PC-3 (cell line): ENCODE measurements at regions not wholly inside any gene's neighbourhood (a gene's known extent, or its start where the extent isn't known, plus 50 kb on each side); places are given as distances from the start of the nearest gene placed in this dataset.

ENCODE experiments used
- EZH2 ChIP-seq: fragments of 300-600 bp; sonication (generic); IDR thresholded peaks from one replicate; pipeline ENCODE4 v1.6.1; 2017; ENCODE audit warnings: antibody characterized with exemption, mild to moderate bottlenecking, low read length; ENCODE audit not compliant: unreplicated experiment
- TF ChIP-seq, protein P1 (sequence below): fragments of 300-600 bp; sonication (generic); conservative IDR thresholded peaks from 2 replicates; pipeline ENCODE4 v1.5.1; 2017; ENCODE audit warnings: antibody characterized with exemption, low read depth, mild to moderate bottlenecking, low read length

DNA sequence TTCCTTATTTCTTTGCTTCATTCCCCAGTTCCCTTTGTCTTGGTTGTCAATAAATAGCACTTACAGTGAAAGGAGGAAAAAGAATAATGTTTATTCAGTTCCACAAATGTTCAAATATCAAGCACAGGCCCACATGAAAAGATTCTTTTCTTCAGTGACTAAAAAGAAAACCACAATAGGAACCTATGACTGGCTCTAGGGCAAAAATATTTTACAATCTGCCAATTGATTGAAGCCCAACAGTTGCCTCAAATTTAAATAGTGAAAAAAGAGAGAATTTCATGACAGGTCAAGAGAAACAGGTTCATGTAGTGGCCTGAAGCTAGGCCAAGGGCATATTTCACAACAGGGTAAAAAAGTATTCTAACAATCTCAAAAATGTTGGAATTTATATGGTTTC lies 553.8 kb downstream of the CENPC start:
- TF ChIP-seq EZH2, result no peak
- TF ChIP-seq, protein P1, sequence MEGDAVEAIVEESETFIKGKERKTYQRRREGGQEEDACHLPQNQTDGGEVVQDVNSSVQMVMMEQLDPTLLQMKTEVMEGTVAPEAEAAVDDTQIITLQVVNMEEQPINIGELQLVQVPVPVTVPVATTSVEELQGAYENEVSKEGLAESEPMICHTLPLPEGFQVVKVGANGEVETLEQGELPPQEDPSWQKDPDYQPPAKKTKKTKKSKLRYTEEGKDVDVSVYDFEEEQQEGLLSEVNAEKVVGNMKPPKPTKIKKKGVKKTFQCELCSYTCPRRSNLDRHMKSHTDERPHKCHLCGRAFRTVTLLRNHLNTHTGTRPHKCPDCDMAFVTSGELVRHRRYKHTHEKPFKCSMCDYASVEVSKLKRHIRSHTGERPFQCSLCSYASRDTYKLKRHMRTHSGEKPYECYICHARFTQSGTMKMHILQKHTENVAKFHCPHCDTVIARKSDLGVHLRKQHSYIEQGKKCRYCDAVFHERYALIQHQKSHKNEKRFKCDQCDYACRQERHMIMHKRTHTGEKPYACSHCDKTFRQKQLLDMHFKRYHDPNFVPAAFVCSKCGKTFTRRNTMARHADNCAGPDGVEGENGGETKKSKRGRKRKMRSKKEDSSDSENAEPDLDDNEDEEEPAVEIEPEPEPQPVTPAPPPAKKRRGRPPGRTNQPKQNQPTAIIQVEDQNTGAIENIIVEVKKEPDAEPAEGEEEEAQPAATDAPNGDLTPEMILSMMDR, result no peak
